ENCODE measurements at regions not wholly inside any gene's neighbourhood (a gene's known extent, or its start where the extent isn't known, plus 50 kb on each side); places are given as distances from the start of the nearest gene placed in this dataset.

DNA sequence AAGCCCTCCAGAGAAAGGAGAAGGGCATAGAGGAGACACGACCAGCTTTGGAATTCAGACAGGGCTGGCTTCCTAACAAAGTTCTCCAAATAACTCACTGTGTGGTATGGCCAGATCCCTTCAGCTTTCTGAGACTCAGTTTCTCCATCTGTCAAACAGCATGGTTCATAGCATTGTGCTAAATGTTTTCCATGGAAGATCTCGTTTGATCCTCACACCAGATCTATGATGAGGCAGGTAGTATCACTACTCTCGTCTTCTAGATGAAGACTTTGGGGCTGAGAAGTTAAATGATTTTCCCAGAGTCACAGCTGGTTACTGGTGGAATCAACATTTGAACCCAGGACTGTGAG is 507.3 kb downstream of the HAPSTR1 start:
- TF ChIP-seq, protein P1, sequence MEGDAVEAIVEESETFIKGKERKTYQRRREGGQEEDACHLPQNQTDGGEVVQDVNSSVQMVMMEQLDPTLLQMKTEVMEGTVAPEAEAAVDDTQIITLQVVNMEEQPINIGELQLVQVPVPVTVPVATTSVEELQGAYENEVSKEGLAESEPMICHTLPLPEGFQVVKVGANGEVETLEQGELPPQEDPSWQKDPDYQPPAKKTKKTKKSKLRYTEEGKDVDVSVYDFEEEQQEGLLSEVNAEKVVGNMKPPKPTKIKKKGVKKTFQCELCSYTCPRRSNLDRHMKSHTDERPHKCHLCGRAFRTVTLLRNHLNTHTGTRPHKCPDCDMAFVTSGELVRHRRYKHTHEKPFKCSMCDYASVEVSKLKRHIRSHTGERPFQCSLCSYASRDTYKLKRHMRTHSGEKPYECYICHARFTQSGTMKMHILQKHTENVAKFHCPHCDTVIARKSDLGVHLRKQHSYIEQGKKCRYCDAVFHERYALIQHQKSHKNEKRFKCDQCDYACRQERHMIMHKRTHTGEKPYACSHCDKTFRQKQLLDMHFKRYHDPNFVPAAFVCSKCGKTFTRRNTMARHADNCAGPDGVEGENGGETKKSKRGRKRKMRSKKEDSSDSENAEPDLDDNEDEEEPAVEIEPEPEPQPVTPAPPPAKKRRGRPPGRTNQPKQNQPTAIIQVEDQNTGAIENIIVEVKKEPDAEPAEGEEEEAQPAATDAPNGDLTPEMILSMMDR (conservative IDR thresholded peaks at IDR 0.05; ENCODE audit: low read depth, low read length), result no peak
- TF ChIP-seq EZH2 (IDR thresholded peaks at IDR 0.05; ENCODE audit: borderline replicate concordance, low read depth, low read length, poor library complexity, severe bottlenecking), result no peak
